T-helper 1 cell treated with Interleukin-12 subunit alpha and Interleukin-12 subunit beta and Interleukin-4 antibody, amounts not matched to agents 30 ng/mL and 1 ng/mL, for 36 hours (primary cell): ENCODE measurements at regions not wholly inside any gene's neighbourhood (a gene's known extent, or its start where the extent isn't known, plus 50 kb on each side); places are given as distances from the start of the nearest gene placed in this dataset.

Experiments used
- intact Hi-C: fragments of 100-400 bp; cut with micrococcal nuclease; formaldehyde crosslinking; loops from one replicate; pipeline ENCODE4 v1.15.1; 2024

DNA sequence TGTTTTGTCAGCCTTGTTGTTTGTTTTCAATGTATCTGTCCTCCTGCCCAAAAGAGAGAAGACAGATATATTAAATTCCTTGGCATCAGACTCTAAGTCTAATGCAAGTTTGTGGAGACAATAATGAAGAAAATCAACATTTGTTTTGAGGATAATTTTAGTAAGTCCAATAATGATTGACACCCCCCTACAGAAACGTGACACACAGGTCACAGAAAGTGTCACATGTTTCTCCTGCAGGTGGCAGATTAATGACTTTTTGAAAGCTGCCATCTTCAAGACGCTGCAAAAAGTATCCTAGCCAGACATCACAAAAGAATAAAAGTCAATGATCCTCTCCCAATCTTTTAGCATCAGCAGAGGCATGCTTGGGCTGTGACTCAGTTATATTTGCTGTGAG, 378.8 kb upstream of the TMPO start:
- intact Hi-C loops = no loop called here

DNA sequence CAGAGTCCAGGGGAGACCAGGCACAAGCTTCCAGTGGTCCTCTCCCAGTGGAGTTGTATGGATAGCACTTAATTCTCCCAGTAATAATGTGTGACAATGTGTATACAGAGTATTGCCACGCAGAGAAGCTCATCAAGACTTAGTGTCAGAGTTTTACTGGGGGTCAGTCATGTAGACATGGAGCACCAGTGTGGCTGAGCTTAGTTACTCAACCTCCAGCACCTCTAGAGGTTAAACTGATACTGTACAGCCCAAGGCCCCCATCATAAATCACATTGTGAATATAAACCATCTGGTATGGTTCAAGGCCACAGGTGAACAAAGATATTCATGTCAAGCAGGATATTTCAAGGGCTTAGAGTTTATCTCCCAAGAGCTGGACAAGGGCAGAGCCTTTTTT, 378.1 kb upstream of the TMPO start:
- intact Hi-C loops = no loop called here

DNA sequence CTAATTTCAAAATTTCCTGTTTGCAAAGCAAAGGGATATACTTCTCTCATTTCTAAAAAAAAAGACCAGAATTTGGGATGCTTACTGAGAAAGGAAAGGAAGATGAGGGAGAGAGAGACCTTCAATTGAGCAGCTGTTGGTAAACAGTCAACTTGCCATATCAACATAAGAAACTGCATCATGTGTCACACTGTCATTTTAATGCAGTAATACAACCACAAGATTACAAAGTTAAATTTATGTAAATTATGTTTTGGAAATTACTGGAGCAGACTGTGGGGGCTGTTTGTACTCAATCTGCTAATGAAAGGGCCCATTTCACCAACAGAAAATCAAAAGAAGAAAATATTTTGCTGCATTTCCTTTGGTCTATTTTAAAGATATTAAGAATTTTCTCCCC, 370.4 kb upstream of the TMPO start:
- intact Hi-C loops = no loop called here

DNA sequence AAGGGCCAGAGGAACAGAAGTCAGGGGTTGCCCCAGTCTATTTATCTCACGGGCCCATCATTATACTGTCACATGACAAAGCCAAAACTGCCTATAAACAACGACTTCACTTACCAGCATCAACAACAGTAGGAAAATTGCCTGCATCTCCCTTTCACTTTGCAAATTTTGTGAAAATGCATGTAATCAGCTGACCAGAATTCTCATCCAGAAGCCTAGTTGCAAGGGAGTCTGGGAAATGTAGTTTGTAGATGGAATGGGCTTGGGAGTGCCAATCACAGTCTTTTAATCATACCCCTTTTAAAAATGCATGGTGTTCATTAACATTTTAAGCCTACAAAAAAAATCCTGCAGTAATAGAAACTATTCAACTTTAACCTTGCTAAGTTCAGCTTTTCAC, 369.3 kb upstream of the TMPO start:
- intact Hi-C loops = no loop called here

DNA sequence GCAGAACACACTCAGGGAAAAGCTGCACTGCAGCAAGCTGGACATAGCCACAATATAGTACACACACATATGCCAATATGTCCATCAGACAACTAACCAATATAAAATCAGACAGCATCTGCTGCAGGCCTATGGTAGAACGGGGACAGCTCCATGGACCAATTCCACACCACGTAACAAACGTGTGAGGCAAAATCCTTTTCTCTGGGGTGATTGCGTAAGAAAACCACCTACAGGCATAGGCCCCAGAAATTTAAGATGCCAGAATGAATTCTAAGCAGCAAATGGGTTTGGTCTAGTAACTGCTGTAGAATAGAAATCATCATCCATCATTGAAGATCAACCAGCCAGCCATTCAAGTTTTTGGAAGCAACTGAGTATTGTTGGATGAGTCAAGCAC, 368.9 kb upstream of the TMPO start:
- intact Hi-C loops = no loop called here

DNA sequence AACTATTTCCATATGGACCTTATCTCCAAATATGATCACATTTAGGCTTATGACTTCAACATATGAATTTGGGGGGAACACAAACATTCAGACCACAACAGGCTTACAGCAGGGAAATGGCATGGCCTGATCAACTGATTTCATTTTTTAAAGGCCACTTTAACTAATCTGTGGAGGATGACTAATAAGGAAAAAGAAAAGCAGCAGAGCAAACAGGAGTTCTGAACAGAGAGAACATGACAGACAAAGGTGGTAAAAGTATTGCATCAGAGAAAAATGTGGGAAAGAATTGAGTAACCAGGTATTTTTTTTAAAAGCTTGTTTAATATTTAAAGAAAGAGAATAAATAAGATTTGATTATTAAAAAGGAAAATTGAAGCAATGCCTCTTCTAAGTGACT, 366.1 kb upstream of the TMPO start:
- intact Hi-C loops = no loop called here

DNA sequence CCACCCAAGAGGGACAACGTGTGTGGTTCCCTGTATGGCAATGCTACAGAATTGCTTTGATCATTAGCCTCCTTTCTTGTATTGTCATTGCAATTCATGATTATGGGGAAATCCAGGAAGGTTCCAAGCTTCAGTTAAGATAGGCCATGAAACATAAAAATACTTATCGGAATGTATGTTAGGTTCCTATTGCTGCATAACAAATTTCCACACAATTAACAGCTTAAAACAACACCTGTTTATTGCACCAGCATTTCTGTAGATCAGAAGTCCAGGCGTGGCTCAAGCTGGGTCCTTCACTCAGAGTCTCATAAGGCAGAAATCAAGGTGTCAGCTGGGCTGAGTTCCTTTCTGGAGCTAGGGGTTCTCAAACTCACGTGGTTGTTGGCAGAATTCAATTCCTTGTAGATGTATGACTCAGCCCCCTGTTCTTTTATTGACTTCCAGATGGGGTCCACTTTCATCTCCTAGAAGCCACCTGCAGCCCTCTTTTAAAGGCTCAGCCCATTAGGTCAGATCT, 365.6 kb upstream of the TMPO start:
- intact Hi-C loops = no loop called here

DNA sequence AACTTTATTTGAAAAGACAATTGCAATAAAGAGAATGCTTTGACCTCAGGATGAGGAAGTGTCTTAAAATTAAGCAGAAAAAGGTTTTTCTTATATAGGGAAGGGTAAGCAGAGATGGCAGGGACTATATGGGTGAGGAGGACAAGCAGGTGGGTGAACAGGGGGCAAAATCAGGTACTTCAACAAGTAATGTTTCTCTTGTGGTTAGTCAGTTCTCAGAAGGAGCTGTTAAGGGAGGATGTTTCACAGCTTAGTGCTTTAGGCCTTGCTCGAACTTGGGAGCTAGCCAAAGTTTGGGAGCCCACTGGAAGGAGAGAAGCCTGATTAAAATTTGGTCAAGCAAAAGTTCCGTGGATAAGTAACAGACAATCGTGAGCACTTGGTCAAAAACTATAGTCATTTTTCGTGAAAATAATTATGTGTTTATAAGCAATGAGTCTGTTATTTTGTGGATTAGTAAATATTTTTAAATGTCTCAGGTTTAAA, 364.2 kb upstream of the TMPO start:
- intact Hi-C loops = no loop called here

DNA sequence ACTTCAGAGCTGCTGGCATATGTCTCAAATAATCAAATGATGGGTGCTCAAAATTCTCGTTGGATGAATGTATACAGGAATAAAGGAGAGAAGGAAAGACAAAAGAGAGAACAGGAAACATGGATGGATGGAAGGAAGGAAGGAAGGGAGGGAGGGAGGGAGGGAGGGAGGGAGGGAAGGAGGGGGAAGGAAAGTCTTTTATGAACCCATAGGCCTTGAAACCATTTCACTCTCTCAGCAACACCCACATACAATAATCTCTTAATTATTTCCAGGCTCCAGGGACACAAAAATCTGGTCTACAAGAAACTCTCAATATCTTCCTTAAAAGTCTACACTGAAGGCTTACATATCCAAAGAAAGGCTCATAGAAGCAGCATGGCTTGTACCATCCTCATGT, 363.4 kb upstream of the TMPO start:
- intact Hi-C loops = no loop called here

DNA sequence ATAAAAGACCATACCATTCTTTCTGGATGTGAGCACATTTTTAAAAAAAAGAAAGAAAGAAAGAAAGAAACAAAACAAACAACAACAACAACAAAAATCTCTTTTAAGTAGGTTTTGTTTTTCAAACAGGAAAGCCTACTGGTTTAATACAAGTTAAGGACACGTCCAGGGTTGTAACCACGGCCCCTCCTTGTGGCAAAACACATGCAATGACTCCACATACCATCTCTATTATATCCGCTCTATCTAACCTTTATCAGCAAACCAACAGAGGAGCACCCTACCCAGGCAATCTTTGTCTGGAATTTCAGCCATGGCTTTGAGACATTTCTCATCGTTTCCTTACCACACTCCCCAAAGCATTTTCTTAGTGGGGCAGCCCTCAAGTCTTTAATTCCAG, 360.5 kb upstream of the TMPO start:
- intact Hi-C loops = no loop called here

DNA sequence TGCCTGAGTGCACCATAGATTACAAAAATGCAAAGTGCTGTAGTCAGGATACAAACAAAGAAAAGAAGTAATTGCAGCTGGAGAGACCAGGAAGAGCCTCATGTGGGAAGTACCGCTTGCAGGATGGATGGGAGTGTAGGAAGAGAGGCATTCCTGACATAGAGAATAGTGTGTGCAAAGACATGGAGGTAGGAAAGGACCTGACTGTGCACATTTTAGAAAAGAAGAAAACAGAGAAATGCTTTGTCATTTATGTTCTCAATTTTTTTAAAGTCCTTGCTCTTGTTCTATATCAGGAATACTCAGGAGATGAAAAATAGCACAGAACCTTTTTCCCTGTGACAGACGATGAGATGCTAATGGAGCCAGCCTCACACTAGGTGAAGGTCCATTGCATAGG, 358.7 kb upstream of the TMPO start:
- intact Hi-C loops = no loop called here

DNA sequence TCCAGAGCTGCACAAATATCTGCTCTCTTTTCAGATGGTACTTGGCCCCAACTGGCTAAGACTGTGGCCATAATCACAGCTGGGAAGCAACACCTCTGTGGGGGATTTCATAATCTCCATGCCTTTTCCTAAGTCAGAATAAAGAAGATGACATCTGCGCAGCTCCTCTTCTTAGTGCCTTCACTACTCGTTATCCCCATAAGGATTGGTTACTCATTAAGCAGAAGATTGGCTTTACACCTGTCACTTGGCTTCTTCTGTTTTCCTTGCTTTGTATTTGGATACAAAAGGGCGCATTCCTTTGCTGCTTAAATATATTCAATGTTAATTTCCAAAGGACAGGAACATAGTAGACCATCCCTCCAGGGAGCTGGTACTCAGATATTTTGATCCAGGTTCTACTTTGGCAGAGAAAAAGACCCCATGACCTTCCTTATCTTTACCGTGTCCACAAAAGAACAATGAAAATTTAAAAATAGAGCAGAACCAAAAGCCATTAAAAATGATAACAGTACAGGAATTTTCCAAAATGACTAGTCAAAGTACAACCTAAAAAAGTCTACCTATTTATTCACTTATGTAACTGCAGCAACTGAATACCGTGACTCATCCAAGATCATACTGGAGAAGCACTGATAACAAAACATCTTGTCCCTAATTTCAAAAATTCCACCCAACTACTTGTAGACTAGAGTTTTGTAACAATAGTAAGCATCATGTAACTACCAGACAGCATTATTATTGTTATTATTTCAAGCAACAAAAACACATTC, 352.3 kb upstream of the TMPO start:
- intact Hi-C loops = no loop called here

DNA sequence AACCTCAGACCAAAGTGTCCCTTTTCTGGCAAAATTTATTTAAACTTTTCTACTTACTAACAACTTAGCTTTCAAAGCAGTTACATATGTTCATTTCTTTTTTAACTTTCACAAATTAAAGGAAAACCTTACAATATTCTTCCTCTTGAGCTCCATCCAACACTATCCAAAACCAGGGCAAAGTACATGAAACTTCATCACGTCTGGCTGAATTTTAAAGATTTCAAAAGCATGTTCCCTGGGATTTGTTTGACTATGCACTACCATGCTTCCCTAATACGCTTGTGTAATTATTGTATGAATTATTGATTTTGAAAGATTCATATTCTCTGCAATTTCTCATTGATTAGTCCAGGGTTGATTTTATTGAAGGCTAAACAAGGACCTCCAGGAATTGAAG, 343.1 kb upstream of the TMPO start:
- intact Hi-C loops = no loop called here

DNA sequence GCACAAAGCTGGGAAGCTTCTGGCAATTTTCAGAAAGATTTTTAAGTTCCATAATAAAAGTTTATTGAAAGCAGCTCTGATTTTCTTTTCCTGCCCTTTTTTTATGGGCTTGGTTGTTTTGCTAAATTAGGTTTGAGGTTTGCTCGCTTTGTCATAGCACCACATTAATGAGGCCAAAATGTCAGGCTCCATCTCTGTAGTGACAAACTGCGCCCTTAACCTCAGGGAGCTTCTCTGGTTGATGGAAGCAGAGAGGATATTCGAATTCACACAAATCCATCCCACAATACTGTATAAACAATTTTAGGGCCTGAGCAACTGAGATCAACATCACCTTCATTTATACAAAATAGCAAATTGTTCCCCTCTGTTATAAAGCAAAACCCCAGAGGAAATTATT, 342.6 kb upstream of the TMPO start:
- intact Hi-C loops = no loop called here

DNA sequence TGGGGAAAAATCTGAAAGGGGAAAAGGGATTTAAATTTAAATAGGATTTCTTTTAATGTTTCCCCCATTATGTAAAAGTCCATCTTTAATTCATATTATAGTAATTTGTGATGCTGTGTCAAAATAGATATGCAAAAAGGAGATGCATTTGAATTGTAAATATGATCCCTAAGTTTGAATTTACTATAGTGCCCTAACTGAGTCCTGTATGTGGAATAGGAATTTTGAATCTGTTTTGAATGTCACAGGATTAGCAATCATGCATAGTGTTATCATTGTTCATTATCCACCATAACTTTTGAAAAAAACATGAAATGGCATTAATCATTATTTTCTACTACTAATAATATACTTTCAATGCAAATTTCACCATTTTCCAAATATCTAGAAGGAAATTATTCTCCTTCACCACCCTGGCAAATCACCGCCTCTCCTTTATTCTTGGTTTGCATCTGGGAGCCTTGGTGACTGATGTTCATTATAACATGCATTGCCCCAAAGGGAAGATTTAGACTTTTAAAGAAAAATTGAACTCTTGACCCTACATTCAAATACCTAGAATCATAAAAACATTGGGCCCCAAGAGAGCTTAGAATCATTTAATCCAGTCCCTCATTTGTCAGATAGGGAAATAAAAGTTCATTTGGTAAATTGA, 341.5 kb upstream of the TMPO start:
- intact Hi-C loops = no loop called here

DNA sequence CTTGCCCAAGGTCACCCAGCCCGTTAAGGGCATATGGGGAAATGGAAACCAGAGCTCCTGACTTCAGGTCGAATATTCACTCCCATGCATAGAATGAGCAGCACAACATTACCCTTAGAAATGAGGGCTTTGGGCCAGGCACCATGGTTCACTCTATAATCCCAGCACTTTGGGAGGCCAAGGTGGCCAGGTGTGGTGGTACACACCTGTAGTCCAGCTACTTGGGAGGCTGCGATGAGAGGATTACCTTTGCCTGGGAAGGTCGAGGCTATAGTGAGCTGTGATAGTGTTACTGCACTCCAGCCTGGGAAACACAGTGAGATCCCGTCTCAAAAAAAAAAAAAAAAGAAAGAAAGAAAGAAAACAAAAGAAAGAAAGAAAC, 341.0 kb upstream of the TMPO start:
- intact Hi-C loops = no loop called here

DNA sequence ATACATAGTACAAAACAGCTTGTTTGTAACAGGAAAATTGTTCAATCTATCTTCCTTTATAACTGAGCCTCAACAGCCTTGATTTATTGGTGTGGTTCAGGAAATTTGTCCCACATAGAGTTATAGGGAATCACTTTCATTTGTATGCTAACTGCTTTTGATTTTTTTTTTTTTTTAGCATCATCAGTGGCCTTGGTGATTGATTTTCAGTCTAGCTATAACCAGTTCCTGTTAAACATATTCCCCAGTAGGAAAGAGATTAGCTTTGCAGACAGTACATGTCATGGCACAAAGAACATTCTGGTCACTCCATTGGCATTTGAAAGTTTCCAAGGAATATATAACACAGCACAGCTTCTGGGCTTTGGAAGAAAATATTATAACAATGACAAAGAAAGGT, 337.3 kb upstream of the TMPO start:
- intact Hi-C loops = no loop called here

DNA sequence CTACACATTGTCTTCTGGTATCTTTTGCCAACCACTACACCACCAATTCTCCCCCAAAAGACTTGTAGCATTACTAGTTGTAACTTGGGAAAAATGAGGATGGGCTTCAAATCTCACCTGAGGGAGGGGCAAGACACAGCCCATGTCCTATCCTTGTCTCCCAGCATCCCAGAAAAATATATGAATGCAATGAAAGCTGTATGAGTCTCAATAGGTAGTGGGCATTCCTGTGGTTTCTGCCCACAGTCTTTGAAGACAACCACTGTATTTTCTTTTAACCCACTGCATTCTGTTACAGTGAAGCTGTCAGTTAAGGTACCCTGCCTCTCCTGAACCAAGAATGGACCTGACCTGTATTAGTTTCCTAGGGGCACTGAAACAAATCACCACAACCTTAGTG, 336.2 kb upstream of the TMPO start:
- intact Hi-C loops = no loop called here

DNA sequence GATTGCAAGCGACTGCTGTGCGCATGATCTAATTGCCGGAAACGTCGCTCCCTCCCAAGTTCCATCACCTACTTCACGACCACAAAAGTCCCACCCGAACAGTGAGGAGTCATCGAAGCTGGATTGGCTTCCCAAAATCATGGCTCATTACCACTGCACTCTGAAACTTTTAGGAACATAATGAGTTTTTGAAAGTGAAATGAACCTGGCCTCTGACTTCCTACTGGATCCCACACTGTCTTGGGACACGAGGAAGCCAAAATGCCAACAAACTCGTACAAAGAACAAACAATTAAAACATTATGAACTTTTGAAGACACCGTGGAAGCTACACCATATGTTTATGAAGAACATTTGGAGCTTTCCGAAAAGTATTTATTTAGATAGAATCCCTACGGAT, 334.8 kb upstream of the TMPO start:
- intact Hi-C loops = no loop called here

DNA sequence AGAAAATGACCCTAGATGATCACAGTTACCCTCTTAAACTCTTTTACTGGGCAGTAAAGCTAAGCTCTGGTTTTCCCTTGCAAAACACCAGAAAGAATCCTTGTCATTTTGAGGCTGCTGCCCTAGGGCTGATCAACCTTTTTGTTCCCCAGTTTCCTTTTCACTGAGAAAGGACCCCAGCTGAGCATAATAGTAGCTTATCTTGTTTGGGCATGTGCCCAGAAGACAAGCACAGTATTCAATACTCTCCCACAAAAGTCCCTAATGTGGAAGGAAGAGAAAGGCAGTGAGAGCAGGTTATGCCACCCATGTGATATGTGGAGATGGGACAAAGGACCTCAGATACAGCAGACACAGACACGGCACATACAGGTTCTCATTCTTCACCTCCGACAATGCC, 332.6 kb upstream of the TMPO start:
- intact Hi-C loops = no loop called here

DNA sequence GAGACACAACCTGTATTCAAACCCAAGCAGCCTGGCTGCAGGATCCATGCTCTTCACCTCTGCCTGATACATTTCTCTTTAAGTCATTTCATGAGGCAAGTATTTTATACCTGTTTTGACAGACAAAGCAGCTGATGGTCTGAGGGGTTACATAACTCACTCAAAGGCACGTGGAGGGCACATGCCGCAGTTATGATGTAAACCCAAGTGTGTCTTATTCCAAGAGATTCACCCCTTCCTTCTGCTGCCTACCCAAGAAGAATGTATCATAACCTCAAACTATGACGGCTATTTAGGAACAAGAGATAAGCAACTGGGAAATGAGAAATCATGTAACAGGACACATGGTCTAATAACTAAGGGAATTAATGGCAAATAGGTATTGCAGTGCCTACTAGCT, 329.8 kb upstream of the TMPO start:
- intact Hi-C loops = no loop called here

DNA sequence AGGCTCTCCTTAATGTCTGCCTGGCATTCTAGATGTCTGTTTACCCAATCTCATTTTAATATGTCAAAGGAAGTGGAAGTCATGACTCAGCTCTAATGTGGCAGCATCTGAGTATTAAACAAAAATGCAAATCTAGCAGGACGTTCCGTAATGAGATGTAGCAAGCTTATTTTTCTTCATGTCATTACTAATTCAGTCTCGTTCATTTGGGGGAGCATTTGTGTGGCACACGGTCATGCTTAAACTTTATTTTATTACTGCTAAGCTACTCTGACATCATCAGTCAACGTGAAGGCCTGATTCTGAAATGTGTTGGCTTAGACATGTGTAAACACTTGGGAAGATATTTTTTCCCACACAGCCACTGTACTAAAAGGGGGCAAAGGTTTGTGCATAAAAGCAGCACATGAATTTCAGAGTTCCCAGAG, 326.7 kb upstream of the TMPO start:
- intact Hi-C loops = no loop called here

DNA sequence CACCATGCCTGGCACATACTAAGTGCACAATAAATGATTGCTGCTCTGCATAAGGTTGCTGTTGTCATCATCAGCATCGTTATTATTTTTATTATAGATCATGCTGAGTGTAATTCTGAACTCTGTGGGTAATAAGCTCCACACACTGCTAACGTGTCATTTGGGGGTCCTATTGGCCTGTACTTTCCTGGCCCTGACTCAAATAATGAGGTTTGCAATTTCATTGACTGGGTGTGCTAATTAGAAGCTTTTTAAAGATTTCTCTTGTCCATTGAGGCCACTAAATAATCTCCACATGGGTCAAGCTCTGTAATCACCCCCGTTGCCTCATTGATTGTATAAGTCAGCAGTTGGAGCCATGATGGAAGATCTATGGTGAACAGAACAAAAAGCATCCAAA, 320.8 kb upstream of the TMPO start:
- intact Hi-C loops = no loop called here
